ENCODE measurements at regions not wholly inside any gene's neighbourhood (a gene's known extent, or its start where the extent isn't known, plus 50 kb on each side); places are given as distances from the start of the nearest gene placed in this dataset.

DNA sequence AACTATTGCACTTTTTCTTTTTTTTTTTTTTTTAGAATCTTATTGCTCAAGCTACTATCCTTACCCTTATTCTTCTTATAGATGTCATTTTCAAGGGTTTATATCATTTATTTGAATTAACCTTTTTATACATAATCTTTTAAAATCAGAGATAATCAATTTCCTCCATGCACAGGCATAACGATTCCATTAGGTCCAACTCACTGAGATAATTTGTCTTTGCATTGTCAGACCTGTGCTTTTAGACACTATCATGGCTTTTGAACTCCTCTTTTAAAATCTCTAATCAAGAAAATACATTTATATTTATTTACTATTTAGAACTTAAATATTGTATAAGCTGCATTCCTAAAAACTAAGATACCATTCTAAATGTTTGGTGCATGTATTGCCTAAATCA lies 1454.9 kb downstream of the ZPLD1 start:
- no peaks in the 10 kb centered on the region for H3K27me3 ChIP-seq (replicated peaks; ENCODE audit: insufficient read depth, low read length)
- H4K20me1 ChIP-seq (ENCODE audit: insufficient read depth, low read length): no peaks in the 10 kb centered on the region
- H3K4me1 ChIP-seq (ENCODE audit: low read length): no peaks in the 10 kb centered on the region
- H3K4me3 ChIP-seq (ENCODE audit: low read length): no peak overlapping the region
- H3K27ac ChIP-seq (ENCODE audit: low read length): no peak overlapping the region
- TF ChIP-seq CTCF (IDR thresholded peaks at IDR 0.05; ENCODE audit: low read length) (no peak), EZH2 (optimal IDR thresholded peaks at IDR 0.05; ENCODE audit: low read depth, low read length) (no peak), EZH2phosphoT487 (IDR thresholded peaks at IDR 0.05; ENCODE audit: low read length) (no peak)
- H3K9me3 ChIP-seq (replicated peaks; ENCODE audit: insufficient read depth, low read length): no peaks in the 10 kb centered on the region
- no peaks in the 10 kb centered on the region for H3K79me2 ChIP-seq (ENCODE audit: low read length)
- H3K9ac ChIP-seq (ENCODE audit: low read length): no peak overlapping the region
- no peak for DNase-seq
- no peaks in the 10 kb centered on the region for H3F3A ChIP-seq (ENCODE audit: insufficient read depth, low read length)
- H2AFZ ChIP-seq (ENCODE audit: low read length): no peak overlapping the region
- H3K9me2 ChIP-seq (replicated peaks; ENCODE audit: insufficient read depth, low read length): no peaks in the 10 kb centered on the region
- no peaks in the 10 kb centered on the region for H3K36me3 ChIP-seq (replicated peaks; ENCODE audit: insufficient read depth, low read length)
- H3K4me2 ChIP-seq (ENCODE audit: low read depth, low read length): no peak overlapping the region

- no peak overlapping the region for H2AFZ ChIP-seq (ENCODE audit: low read length)
Measured at GRCh38 chr3:103894162-103894822, 1459.5 kb downstream of the ZPLD1 start.

GRCh38 chr3:103899328-103899727 lies 1464.5 kb downstream of the ZPLD1 start:
- Histone ChIP-seq H3K79me2 (ENCODE audit: low read length) (no peaks in the 10 kb centered on the region), H3K36me3 (replicated peaks; ENCODE audit: insufficient read depth, low read length) (no peaks in the 10 kb centered on the region), H3K4me2 (ENCODE audit: low read depth, low read length) (no peak overlapping the region), H3K4me1 (ENCODE audit: low read length) (no peaks in the 10 kb centered on the region), H3K9me2 (replicated peaks; ENCODE audit: insufficient read depth, low read length) (no peaks in the 10 kb centered on the region), H3F3A (ENCODE audit: insufficient read depth, low read length) (no peaks in the 10 kb centered on the region), H4K20me1 (ENCODE audit: insufficient read depth, low read length) (no peaks in the 10 kb centered on the region), H3K4me3 (ENCODE audit: low read length) (no peak overlapping the region), H3K27ac (ENCODE audit: low read length) (no peak overlapping the region), H3K9ac (ENCODE audit: low read length) (no peak overlapping the region), H3K27me3 (replicated peaks; ENCODE audit: insufficient read depth, low read length) (no peaks in the 10 kb centered on the region), H3K9me3 (replicated peaks; ENCODE audit: insufficient read depth, low read length) (no peaks in the 10 kb centered on the region), H2AFZ (ENCODE audit: low read length) (no peak overlapping the region)
- TF ChIP-seq EZH2phosphoT487 (IDR thresholded peaks at IDR 0.05; ENCODE audit: low read length): no peak
- no peak for TF ChIP-seq CTCF (IDR thresholded peaks at IDR 0.05; ENCODE audit: low read length)
- TF ChIP-seq EZH2 (optimal IDR thresholded peaks at IDR 0.05; ENCODE audit: low read depth, low read length): no peak
- DNase-seq: no peak

More at GRCh38 chr3:103894162-103894822, 1459.5 kb downstream of the ZPLD1 start:
- H3K79me2 ChIP-seq (ENCODE audit: low read length): no peaks in the 10 kb centered on the region
- no peak overlapping the region for H3K9ac ChIP-seq (ENCODE audit: low read length)
- no peaks in the 10 kb centered on the region for H3K27me3 ChIP-seq (replicated peaks; ENCODE audit: insufficient read depth, low read length)
- no peaks in the 10 kb centered on the region for H4K20me1 ChIP-seq (ENCODE audit: insufficient read depth, low read length)
- no peak overlapping the region for H3K4me3 ChIP-seq (ENCODE audit: low read length)
- H3K4me1 ChIP-seq (ENCODE audit: low read length): no peaks in the 10 kb centered on the region
- H3K36me3 ChIP-seq (replicated peaks; ENCODE audit: insufficient read depth, low read length): no peaks in the 10 kb centered on the region
- H3K9me3 ChIP-seq (replicated peaks; ENCODE audit: insufficient read depth, low read length): no peaks in the 10 kb centered on the region
- H3F3A ChIP-seq (ENCODE audit: insufficient read depth, low read length): no peaks in the 10 kb centered on the region
- TF ChIP-seq EZH2 (optimal IDR thresholded peaks at IDR 0.05; ENCODE audit: low read depth, low read length) (no peak), CTCF (IDR thresholded peaks at IDR 0.05; ENCODE audit: low read length) (no peak), EZH2phosphoT487 (IDR thresholded peaks at IDR 0.05; ENCODE audit: low read length) (no peak)
- H3K9me2 ChIP-seq (replicated peaks; ENCODE audit: insufficient read depth, low read length): no peaks in the 10 kb centered on the region
- no peak overlapping the region for H3K27ac ChIP-seq (ENCODE audit: low read length)
- DNase-seq: no peak
- H3K4me2 ChIP-seq (ENCODE audit: low read depth, low read length): no peak overlapping the region

Measured in MM.1S (cell line).